Heart left ventricle (tissue), 16 donors: ENCODE measurements at regions not wholly inside any gene's neighbourhood (a gene's known extent, or its start where the extent isn't known, plus 50 kb on each side); places are given as distances from the start of the nearest gene placed in this dataset.

Source experiments
- ATAC-seq, 4 donors: fragments of 200-7000 bp; cut with Tn5 transposase; one replicate each; pipeline ENCODE4 v1.9.1; 2020 to 2022; ENCODE audit warnings: moderate library complexity in 4 of 4, mild to moderate bottlenecking in 3 of 4, moderate number of reproducible peaks in 1 of 4
- DNase-seq, 5 donors: peaks; one replicate each; pipeline ENCODE4 v3.0.0-alpha.2; 2020
- H3K27ac ChIP-seq, 12 donors: fragments of 200-600 bp; sonication (generic) in 4 of 12; one replicate each; pipeline versions ENCODE4 v1.5.0 to v1.8.0; 2016 to 2022; ENCODE audit warnings: mild to moderate bottlenecking in 2 of 12
- H3K27me3 ChIP-seq, 9 donors: fragments of 200-600 bp; sonication (generic) in 2 of 9; one replicate each; pipeline versions ENCODE4 v1.5.1 to v1.8.0; 2016 to 2022; ENCODE audit warnings: mild to moderate bottlenecking in 3 of 9
- H3K36me3 ChIP-seq, 9 donors: fragments of 200-600 bp; sonication (generic) in 2 of 9; one replicate each; pipeline versions ENCODE4 v1.5.0 to v1.8.0; 2018 to 2022; ENCODE audit warnings: mild to moderate bottlenecking in 2 of 9
- H3K4me1 ChIP-seq, 12 donors: fragments of 200-600 bp; sonication (generic) in 4 of 12; one replicate each; pipeline versions ENCODE4 v1.5.0 to v1.8.0; 2016 to 2022; ENCODE audit warnings: mild to moderate bottlenecking in 3 of 12
- H3K4me3 ChIP-seq, 12 donors: fragments of 200-600 bp; sonication (generic) in 4 of 12; one replicate each; pipeline versions ENCODE4 v1.5.0 to v1.8.0; 2017 to 2022; ENCODE audit warnings: mild to moderate bottlenecking in 9 of 12, moderate library complexity in 4 of 12
- H3K9me3 ChIP-seq, 12 donors: fragments of 200-600 bp; sonication (generic) in 4 of 12; one replicate each; pipeline versions ENCODE4 v1.5.0 to v1.8.0; 2016 to 2022; ENCODE audit warnings: mild to moderate bottlenecking in 1 of 12
- CTCF ChIP-seq, 12 donors: fragments of 200-600 bp; sonication (generic) in 4 of 12; IDR thresholded peaks; one replicate each; pipeline versions ENCODE4 v1.5.0 to v1.8.0; 2018 to 2022; ENCODE audit warnings: antibody characterized with exemption in 12 of 12, mild to moderate bottlenecking in 5 of 12
- POLR2A ChIP-seq, 2 donors: fragments of 450-650 bp; IDR thresholded peaks; one replicate each; pipeline ENCODE4 v1.6.1; 2017; ENCODE audit warnings: antibody characterized with exemption in 2 of 2, mild to moderate bottlenecking in 2 of 2, moderate library complexity in 2 of 2
- WGBS, 4 donors: extraction: QIAGEN DNeasy Blood & Tissue Kit in 2 of 4; methylation state at CpG; one replicate each; pipeline versions ENCODE4 v1.1.5 to v1.1.7; 2013 to 2018; 5-methylcytosine and 5-hydroxymethylcytosine counted together
- intact Hi-C, 10 donors: fragments of 100-400 bp; cut with DNase I; formaldehyde crosslinking; loops; one replicate each; pipeline versions ENCODE4 v1.11.1 to v1.14.2; 2022
- donor health status: ischemic (EF 13 %, LVEDD 7.1; RV severe dilation, severe dysfunction).
- donor health status: healthy with polysubstance abuse.
- donor health status: DM: no; HTN: yes; CAD: no.
- donor health status: DM: no; HTN: no; CAD: no.
- donor health status: ischemic (EF 25% LVEDD 6.9; RV normal size, moderate dysfunction).
- donor health status: ischemic (EF 25% LVEDD 5.7; RV mildly dilated, moderate dysfunction).
- donor health status: healthy.
- donor health status: DM: yes; HTN: yes; CAD: no.
- donor health status: ischemic (EF 35%, LVEDD 5.7; RV mildly dilated, moderate dysfunction).
- donor health status: nonischemic (EF 11% LVEDD 7.7; RV severe dilation, severe dysfunction).
- donor health status: DM: yes; HTN: yes; CAD: no.
- donor health status: PGD.
- donor health status: ischemic (EF 29% LVEDD 5.4; RV normal size, mild dysfunction).
- donor health status: nonischemic (EF 23%, LVEDD 6.1; RV moderate dilation, normal function).

- no peaks in the 10 kb centered on the region for H3K27me3 ChIP-seq
- no peak for ATAC-seq
- intact Hi-C loops, result no loop called here
- no peak overlapping the region for H3K4me3 ChIP-seq
- TF ChIP-seq CTCF (IDR thresholded peaks at IDR 0.05), result no peak
- TF ChIP-seq POLR2A (IDR thresholded peaks at IDR 0.05), result no peak
- no peaks in the 10 kb centered on the region for H3K4me1 ChIP-seq
- H3K27ac ChIP-seq, result no peak overlapping the region
- 55 to 65% (median 58%) methylated on average over 9 of the region's 9 CpGs for WGBS, 4 donors
- DNase-seq, result no peak
- peaks cover 0 to 12% (median 0%) of the 10 kb centered on the region in 12 donors for H3K9me3 ChIP-seq
- no peaks in the 10 kb centered on the region for H3K36me3 ChIP-seq
Measured at GRCh38 chr13:75173457-75174356, 308.3 kb downstream of the TBC1D4 start.

- Histone ChIP-seq H3K36me3 (no peaks in the 10 kb centered on the region), H3K4me3 (no peak overlapping the region), H3K4me1 (no peaks in the 10 kb centered on the region), H3K9me3 (peaks cover 0 to 4% (median 0%) of the 10 kb centered on the region in 12 donors), H3K27me3 (no peaks in the 10 kb centered on the region), H3K27ac (no peak overlapping the region)
- WGBS, 4 donors, result 50 to 66% (median 58%) methylated on average over 3 of the region's 3 CpGs
- no peak for TF ChIP-seq CTCF (IDR thresholded peaks at IDR 0.05)
- no peak for TF ChIP-seq POLR2A (IDR thresholded peaks at IDR 0.05)
- ATAC-seq (no peak), DNase-seq (no peak)
- intact Hi-C loops, result no loop called here
Measured at GRCh38 chr13:75170311-75170710, 311.7 kb downstream of the TBC1D4 start.

- Histone ChIP-seq H3K4me3 (no peak overlapping the region), H3K27ac (no peak overlapping the region), H3K27me3 (no peaks in the 10 kb centered on the region), H3K9me3 (no peaks in the 10 kb centered on the region), H3K4me1 (no peaks in the 10 kb centered on the region), H3K36me3 (no peaks in the 10 kb centered on the region)
- 77 to 81% (median 79%) methylated on average over 4 of the region's 4 CpGs for WGBS, 4 donors
- intact Hi-C loops, result no loop called here
- ATAC-seq (no peak), DNase-seq (no peak)
- TF ChIP-seq POLR2A (IDR thresholded peaks at IDR 0.05) (no peak), CTCF (IDR thresholded peaks at IDR 0.05) (no peak)
Measured at GRCh38 chr13:75165543-75166230, 316.3 kb downstream of the TBC1D4 start.

GRCh38 chr13:75161804-75162203, 320.2 kb downstream of the TBC1D4 start:
- Histone ChIP-seq H3K4me1 (no peaks in the 10 kb centered on the region), H3K36me3 (no peaks in the 10 kb centered on the region), H3K9me3 (peaks cover 0 to 7% (median 0%) of the 10 kb centered on the region in 12 donors), H3K27ac (no peak overlapping the region), H3K27me3 (no peaks in the 10 kb centered on the region), H3K4me3 (no peak overlapping the region)
- DNase-seq (no peak), ATAC-seq (no peak)
- WGBS, 4 donors, result 76 to 88% (median 81%) methylated on average over 8 of the region's 8 CpGs
- TF ChIP-seq POLR2A (IDR thresholded peaks at IDR 0.05), result no peak
- no peak for TF ChIP-seq CTCF (IDR thresholded peaks at IDR 0.05)
- intact Hi-C loops, result no loop called here
